PC-3 (cell line): ENCODE measurements at regions not wholly inside any gene's neighbourhood (a gene's known extent, or its start where the extent isn't known, plus 50 kb on each side); places are given as distances from the start of the nearest gene placed in this dataset.

ENCODE experiments used
- EZH2 ChIP-seq: fragments of 300-600 bp; sonication (generic); IDR thresholded peaks from one replicate; pipeline ENCODE4 v1.6.1; 2017; ENCODE audit warnings: antibody characterized with exemption, mild to moderate bottlenecking, low read length; ENCODE audit not compliant: unreplicated experiment
- TF ChIP-seq, protein P1 (sequence below): fragments of 300-600 bp; sonication (generic); conservative IDR thresholded peaks from 2 replicates; pipeline ENCODE4 v1.5.1; 2017; ENCODE audit warnings: antibody characterized with exemption, low read depth, mild to moderate bottlenecking, low read length

DNA sequence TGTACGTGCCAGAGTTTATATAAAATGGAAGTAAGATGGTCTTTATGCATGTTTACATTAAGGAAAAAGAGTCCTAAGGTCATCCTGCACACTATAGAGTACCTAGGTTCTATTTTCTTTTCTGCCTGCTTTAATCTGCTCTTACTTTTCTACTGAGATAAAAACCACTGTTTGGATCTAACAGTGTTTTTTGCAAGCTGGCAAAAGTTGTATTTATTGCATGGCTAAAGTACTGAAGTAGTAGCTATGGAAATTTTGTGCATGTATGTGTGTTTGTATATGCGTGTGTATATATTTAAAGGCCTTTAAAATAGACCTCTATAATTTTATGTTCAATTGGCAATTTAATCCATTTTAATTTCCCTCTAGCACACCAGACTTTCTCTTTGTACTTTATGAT is 98.3 kb upstream of the CPSF6 start:
- TF ChIP-seq, protein P1, sequence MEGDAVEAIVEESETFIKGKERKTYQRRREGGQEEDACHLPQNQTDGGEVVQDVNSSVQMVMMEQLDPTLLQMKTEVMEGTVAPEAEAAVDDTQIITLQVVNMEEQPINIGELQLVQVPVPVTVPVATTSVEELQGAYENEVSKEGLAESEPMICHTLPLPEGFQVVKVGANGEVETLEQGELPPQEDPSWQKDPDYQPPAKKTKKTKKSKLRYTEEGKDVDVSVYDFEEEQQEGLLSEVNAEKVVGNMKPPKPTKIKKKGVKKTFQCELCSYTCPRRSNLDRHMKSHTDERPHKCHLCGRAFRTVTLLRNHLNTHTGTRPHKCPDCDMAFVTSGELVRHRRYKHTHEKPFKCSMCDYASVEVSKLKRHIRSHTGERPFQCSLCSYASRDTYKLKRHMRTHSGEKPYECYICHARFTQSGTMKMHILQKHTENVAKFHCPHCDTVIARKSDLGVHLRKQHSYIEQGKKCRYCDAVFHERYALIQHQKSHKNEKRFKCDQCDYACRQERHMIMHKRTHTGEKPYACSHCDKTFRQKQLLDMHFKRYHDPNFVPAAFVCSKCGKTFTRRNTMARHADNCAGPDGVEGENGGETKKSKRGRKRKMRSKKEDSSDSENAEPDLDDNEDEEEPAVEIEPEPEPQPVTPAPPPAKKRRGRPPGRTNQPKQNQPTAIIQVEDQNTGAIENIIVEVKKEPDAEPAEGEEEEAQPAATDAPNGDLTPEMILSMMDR: no peak
- TF ChIP-seq EZH2: no peak
